Fibroblast of pulmonary artery (primary cell): ENCODE measurements at regions not wholly inside any gene's neighbourhood (a gene's known extent, or its start where the extent isn't known, plus 50 kb on each side); places are given as distances from the start of the nearest gene placed in this dataset.

Experiments used
- DNase-seq: peaks from one replicate; pipeline ENCODE4 v3.0.0-alpha.2; 2010; ENCODE audit warnings: low read depth
- H3K4me3 ChIP-seq: replicated peaks from 2 replicates; pipeline ENCODE4 v1.5.1; 2011; ENCODE audit warnings: low read depth, mild to moderate bottlenecking, control low read depth, low read length, moderate library complexity
- TF ChIP-seq, protein P1 (sequence below): IDR thresholded peaks from 2 replicates; pipeline ENCODE4 v1.5.1; 2011; ENCODE audit warnings: mild to moderate bottlenecking, control low read depth, low read length, inconsistent platforms; ENCODE audit errors: missing control alignments

GRCh38 chr4:101540336-101540735 is 193.0 kb upstream of the PPP3CA start:
- DNase-seq: no peak
- no peak overlapping the region for H3K4me3 ChIP-seq
- TF ChIP-seq, protein P1, sequence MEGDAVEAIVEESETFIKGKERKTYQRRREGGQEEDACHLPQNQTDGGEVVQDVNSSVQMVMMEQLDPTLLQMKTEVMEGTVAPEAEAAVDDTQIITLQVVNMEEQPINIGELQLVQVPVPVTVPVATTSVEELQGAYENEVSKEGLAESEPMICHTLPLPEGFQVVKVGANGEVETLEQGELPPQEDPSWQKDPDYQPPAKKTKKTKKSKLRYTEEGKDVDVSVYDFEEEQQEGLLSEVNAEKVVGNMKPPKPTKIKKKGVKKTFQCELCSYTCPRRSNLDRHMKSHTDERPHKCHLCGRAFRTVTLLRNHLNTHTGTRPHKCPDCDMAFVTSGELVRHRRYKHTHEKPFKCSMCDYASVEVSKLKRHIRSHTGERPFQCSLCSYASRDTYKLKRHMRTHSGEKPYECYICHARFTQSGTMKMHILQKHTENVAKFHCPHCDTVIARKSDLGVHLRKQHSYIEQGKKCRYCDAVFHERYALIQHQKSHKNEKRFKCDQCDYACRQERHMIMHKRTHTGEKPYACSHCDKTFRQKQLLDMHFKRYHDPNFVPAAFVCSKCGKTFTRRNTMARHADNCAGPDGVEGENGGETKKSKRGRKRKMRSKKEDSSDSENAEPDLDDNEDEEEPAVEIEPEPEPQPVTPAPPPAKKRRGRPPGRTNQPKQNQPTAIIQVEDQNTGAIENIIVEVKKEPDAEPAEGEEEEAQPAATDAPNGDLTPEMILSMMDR: no peak

- no peak for DNase-seq
- TF ChIP-seq, protein P1: no peak
- no peak overlapping the region for H3K4me3 ChIP-seq
Observed at GRCh38 chr4:101528526-101528925, 181.2 kb upstream of the PPP3CA start.

DNA sequence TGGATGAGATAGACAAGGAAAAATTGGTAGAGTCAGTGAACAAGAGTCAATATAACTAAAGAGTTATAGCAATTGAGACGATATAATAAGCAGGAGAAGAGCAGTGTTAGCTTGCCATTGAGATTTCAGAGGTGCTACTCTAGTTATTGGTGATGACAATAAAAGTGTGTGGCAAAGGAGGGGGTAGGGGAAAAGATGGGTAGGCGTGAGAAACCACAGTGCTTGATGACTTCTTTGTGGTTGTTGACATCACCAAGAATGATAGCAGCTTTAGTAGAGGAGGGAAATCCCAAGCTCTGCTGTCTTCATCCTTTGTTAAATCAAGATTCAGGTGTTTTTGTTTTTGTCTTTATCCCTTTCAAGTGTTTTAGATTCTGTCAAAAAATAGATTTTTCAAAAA is 179.9 kb upstream of the PPP3CA start:
- no peak for DNase-seq
- no peak overlapping the region for H3K4me3 ChIP-seq
- TF ChIP-seq, protein P1: no peak

- TF ChIP-seq, protein P1: no peak
- no peak for DNase-seq
- no peak overlapping the region for H3K4me3 ChIP-seq
Observed at GRCh38 chr4:101515566-101515965, 168.2 kb upstream of the PPP3CA start.

GRCh38 chr4:101515099-101515498 is 167.8 kb upstream of the PPP3CA start:
- TF ChIP-seq, protein P1: no peak
- H3K4me3 ChIP-seq: no peak overlapping the region
- no peak for DNase-seq

DNA sequence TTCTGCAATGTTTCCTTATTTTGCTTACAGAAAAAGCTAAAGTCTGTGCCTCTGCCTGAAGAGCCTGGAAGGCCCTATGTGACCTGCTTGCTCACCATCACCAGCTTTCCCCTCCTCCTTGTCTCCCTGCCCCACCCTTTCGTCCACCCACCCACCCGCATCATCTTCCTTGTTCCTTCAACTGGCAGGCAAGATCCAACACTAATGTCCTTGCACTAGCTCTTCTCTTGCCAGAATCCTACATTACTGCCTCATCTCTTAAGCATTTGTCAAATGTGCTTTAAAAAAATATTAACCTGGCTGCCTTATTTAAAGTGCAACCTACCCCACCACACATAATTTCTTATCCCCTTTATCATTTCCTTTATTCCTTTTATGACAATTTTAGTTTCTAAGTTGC is 165.1 kb upstream of the PPP3CA start:
- no peak for DNase-seq
- TF ChIP-seq, protein P1: no peak
- no peak overlapping the region for H3K4me3 ChIP-seq

GRCh38 chr4:101501421-101501820 is 154.1 kb upstream of the PPP3CA start:
- DNase-seq: peak; percentile 23
- TF ChIP-seq, protein P1: no peak
- H3K4me3 ChIP-seq: no peak overlapping the region
